ENCODE measurements at regions not wholly inside any gene's neighbourhood (a gene's known extent, or its start where the extent isn't known, plus 50 kb on each side); places are given as distances from the start of the nearest gene placed in this dataset.

DNA sequence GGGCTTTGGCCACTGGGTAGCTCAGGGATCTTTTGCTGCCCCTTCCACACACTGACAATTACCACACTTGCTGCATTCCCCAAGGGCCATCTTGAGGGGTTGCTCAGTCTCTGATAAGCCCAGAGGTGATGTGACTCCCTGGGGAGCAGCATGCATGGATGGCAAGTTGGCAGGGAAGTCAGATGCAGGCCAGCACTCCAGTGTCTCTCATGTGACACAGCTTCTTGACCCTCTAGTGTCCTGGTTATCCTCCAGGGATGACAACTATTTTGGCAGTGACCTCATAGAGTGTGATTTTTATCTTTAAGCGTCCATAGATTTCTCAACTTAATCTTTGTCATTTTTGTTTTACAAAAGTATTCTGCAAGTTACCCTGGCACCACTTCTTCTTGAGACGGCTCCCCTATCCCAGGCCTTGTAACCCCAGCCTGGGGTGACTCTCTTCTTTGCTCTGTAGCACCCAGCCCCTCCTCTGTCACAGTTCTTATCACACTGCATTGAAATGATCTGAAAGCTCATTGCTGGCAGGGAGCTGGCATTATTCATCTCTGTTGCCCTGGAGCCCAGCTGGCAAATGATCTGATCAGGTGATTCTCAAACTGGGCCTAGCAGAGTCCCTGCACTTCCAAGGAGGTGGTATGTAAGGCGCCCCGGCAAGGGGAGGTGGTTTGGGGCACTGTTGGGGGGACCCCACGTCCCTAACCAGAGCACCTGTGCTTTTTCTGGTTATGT is 72.6 kb downstream of the TENT5C start:
- no peak for DNase-seq

DNA sequence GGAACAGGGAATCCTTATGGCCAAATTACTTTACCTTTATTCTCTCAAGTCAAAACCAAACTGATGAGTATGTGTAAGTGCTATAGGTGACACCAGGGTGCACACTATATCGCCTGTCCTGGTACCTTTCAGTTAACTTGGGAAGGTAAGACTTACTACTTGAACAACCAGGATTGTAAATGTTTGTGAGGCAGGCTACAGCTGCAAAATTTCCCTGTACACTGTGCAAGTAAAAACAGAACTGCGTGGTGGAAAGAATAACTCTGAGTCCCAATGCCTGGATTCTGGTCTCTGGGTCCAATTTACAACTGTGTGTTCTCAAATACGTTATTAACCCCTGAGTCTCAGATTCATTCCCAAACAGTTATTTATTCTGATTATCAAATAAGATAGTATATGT is 73.5 kb downstream of the TENT5C start:
- no peak for DNase-seq

DNA sequence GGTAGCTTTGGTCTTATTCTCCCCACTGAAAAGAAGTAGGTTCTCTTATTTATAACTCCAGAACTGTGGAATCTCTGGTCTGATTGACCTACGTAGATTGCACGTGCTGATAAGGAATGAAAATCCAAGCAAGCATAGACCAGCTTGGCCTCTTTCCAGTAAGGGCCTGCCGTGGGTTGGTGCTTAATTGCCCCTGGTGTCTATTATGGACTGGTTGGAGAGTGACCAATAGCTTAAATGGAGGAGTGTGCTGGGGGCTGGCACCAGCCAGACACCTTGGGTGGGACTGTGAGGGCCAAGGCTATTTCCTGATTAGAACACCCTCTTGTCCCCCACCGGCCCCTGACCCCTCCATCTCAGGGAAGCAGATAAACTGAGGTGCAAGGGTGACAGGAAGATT is 74.0 kb downstream of the TENT5C start:
- DNase-seq, result no peak

DNA sequence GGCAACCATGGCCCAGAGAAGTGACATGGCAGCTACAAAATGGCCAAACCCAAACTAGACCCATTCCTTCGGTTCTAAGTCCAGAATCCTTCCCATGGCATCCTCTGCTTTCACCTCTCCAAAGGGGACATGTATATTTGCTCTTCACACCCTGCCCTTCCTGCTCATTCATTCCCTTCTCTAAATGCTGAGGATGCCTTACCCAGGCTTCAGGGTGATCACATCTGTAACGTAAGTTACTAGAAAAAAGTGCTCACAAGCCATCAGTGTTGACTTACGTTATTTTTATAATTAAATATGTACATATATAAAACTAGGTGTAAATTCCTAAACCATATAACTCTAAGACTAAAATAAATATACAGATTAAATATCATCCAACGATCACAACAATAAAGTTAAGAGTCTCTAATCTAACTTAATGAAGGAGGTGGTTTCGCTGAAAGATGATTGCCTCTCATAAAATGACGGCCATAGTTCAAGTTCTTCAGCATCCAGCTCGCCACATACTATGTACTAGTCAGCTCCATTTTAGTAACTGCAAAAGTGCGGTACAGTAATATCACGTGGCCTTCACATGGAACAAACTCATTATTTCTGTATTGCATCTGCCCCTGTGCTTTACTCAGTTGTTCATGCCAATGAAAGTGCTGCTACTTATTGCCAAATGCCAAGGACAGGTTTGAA is 74.6 kb downstream of the TENT5C start:
- no peak for DNase-seq

DNA sequence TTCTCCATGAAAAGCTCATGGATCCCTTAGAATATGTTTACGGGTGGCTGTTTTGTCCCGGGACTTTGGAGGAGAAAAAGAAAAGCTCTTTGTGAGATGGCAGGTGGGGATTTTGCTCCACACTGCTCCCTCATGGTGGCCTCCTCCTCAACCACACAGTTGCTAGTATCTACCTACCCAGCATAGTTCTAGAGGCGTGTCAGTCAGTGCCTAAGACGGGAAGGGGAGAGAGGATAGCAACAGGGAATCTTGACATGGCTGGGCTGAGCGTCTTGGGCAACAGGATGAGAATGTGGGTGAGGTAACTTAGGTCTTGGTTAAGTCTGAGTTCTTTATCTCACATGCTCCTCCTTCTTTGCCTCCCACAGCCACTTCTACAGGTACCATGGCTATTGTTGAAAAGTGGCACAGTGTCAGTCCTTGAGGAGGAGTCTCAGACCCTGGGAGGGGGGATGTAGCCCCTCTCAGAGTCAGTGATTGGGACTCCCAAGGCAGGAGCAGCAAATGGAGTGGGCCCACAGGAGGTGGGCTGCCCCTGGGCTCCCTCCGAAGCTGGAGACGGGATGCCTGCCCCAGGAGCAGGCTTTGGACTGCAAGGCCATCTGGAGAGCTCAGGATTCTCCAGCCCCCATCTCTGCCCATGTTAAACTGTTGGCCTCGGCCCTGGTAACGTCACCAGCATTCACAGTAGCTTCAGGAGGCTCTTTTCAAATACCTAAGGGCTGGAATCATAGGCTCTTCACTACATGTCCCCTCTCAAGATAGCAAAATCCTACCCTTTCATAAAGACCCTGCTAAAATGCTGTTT is 75.4 kb downstream of the TENT5C start:
- no peak for DNase-seq

DNA sequence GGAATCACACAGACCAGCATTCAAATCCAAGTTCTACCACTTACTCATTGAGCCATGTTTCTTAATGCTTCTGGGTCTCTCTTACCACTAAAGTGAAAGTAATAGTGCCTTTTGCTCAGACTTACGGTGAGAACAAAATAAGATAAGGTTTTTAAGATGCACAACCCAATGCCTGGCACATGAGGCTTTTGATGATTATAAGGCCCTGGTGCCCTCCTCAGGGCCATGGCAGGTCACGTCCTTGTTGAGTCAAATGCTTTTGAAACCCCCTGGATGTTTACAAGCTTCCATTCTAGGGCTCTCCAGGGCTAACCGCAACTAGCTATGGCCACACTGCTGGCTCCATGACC is 76.0 kb downstream of the TENT5C start:
- no peak for DNase-seq

DNA sequence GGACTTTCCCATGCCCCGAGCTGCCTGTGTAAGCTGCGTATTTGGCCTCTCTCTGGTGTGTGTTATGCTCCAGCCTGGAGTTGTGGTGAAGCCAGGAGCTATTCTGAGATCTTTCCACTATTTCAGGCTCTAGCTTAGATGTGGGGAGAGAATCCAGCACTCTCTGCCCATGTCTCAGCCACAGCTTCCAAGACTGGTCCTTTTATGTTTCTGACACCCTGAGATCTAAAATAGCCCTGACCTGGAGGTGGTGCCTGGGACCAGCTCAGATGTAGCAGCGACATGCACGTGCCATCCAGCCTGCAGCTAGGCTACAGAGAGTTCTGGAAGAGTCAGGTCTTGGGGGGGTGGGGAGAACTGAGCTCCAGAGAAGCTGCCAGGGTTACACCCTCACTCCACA is 76.5 kb downstream of the TENT5C start:
- no peak for DNase-seq

DNA sequence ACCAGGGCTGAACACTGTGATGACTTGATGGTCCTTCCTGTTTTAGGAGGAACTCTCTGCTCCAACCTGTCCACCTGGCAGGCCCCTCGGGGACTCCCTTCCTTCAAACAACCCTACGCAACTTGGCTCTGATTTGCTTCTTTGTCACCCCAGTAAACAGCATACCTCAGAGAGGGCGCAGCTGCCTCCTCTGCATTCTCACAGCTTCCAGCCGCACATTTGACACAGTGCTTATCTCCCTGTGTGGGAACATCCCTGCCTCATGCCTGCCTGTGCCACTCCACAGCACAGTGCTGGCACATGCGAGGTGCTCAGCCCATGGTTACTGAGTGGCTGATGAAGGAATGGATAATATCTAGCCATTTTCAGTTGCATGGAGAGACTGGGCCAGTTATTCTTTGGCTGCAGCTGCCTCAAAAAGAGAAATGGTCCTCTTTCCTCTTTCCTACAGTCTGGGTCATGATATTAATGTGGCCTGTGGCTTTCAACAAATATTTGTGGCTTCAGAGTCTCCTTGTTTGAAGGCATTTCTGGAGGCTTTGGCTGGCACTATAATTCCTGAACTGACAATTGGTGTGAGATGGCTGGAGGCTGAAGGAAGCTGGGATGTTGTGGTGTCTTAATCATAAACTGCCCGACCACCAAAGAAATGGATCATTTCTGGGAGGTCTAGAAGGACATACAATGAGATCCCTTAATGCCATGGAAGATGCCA is 77.9 kb downstream of the TENT5C start:
- no peak for DNase-seq

DNA sequence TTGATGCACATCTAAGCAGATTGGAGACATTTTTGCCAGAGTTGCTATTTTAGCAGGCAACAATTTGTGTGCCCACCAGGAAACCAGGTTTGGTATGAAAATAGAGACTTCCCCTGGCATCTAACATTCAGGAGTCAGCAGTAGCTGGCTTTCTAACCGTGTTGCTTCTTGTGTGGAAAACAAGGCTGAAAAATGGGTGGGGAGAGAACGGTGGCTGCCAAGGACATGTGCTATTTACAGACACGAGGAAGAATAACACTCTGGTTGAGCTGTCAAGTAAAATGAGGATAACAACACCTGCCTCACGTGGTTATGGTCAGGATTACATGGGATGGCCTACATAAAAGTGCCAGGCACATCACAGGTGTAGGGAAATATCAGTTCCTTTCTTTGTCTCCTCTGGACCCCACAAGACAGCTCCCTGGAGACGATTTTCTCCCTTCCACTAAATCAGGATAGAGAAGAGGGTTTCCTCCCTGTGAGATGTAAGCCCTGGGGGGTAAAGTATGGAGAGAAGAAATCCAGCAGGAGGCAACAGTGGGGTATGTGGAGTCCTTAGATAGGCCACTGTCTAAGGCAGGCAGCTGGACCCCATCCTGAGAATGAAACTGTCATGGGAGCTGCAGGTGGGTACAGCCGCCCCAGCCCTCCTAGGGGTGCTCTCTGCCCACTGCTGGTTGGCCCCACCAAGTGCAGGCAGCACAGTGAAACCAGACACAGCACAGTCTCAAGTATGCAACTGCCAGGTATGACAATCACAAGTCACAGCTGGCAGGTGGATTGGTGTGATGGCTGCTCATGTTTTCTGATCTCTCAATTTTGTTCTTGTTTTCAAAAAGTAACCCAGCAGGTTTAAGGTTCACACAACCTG is 80.3 kb downstream of the TENT5C start:
- DNase-seq, result no peak

DNA sequence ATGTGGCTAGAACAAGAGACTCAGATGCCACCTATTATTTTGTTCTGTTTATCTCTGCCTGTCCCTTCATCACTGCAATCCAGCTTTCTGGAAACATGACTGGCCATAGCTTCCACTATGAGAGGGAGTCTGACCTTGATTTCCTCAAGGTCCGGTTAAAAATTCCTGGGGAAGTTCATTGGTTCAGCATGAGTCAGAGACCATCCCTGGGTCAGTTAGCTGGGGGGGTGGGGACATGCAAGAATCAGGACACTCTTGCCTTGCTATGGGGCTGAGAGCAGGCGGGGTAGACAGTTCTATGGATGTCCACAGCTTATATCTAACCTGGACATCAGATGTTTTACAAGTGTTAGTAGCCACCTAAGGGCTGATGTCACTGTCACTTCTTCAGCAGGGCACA is 81.1 kb downstream of the TENT5C start:
- no peak for DNase-seq

DNA sequence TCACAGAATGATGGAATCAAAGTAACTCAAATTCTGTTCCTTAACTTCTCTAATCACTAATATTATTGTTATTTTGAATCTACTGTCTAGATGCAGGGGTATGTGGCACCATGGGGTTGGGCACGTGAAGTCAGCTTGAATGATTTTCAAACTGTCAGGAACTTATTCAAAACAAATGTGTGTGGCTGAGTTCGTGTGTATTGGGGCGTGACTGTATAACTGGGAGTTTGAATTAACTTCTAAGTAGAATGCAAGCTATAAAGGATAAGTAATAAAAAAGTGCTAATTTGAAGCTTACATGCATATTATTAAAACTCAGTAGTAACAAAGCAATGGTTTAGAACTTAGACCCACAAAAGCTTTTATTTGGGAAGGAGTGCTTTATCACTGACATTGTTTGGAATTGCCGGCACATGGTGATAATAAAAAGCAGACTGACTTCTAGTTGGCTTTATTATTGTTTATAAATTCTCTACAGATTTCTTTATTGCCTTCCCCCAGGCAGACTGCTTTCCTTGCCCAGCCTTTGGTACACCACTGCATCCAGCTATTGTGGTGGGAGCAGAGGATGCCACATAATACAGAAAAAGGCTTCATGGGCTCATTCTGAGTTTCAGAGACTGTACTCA is 84.3 kb downstream of the TENT5C start:
- DNase-seq, result no peak

DNA sequence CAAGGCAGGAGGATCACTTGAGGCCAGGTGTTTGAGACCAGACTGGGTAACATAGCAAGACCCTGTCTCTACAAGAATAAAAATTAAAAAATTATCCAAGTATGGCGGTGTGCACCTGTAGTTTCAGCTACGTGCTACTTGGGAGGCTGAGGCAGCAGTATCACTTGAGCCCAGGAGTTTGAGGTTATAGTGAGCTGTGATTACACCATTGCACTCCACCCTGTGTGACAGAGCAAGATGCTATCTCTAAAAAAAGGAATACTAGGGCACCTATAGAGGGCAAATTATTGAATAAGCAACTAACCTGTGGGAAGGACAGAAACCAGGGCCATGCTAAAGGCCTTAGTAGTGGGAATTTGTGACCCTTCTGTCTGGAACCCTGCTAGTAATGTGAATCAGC is 86.1 kb downstream of the TENT5C start:
- no peak for DNase-seq

DNA sequence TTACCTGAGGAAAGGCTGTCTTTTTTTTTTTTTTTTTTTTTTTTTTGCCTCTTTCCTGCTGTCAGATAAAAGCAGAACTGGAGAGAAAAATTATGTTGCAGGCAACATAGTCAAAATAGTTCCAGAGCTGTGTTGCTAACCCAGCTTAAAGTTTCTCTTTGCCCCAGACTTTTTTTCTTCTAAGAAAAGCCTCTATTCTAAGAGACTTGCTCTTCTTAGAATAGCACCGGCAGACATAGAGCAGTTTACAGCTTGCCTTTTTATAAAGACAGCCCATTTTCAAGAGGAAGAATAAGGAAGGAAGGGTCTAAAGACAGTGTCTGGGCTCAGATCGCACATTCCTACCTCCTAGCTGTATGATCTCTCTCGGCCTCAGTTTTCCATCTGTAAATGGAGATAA is 88.7 kb downstream of the TENT5C start:
- no peak for DNase-seq

DNA sequence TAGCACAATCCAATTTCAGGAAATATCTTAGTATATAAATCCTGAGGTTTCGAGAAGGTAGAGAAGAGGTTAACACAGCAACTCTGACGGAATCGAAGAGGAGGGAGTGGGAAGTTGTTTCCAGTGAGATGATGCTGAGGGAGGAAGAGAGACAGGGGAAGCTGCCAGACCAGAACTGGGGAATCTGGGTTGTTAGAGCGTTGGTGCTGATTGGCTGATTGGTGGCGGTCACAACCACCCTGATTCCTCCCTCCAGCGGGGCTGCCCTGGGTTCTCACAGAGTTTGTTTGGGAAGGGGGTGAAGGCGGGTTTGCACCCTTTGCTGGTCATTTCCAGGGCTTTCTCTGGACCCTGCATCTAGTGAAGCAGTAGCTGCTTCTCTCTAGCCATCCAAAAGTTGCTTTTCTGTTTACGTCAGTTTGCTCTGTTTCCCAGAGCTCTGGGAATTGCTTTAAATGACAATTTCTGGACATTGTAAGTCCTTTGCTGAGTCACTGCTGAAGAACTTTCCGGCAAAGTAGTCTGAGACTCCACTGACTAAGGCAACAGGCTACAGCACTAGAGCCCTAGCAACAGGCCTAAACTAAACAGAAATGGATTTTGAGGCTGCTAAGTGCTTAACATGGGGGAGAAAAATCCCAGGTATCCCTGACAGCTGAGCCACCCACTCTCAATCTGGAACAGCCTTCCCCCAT is 90.1 kb downstream of the TENT5C start:
- no peak for DNase-seq

DNA sequence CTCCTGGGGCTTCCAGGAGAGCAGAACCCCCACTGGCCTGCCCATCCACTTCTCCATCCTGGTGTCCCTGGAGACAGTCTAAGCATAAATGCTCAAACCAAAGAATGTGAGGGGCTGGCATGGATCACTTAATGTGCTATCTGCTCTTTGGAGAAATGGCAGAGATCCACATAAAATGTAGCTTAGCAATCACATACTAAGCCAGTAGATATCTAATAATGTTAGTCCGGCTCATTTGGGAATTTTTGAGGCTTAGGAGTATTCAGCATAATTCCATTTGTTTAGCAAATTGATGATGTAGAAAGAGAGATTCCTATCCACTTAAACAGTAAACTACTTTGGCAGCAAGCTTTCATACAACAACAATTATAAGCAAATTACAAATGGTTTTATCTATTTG is 90.7 kb downstream of the TENT5C start:
- no peak for DNase-seq

DNA sequence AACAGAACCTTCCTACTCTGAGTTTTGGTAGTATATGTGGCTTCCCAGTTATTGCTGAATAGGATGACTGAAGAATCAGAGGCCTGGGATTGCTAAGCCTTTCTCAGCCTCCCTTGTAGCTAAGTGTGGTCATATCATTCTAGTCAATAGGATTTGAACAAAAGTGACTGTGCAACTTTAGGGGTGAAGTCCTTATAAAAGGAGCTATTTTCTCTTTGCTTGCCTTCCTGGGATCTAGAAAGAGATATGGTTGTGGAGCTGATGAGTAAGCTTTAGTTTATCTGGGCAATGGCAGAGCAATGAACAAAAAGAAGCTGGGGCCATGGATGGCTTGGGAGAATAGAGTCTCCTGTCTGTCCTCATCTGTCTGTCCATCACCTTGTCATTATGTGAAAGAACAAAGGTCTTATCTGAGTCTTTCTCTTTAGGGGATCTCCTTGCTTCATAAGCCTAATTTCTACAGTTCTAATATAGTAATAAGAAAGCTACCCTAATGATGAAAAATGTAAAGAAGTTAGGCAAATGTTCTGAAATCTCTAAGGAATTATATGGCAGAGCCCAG is 91.5 kb downstream of the TENT5C start:
- DNase-seq, result no peak

DNA sequence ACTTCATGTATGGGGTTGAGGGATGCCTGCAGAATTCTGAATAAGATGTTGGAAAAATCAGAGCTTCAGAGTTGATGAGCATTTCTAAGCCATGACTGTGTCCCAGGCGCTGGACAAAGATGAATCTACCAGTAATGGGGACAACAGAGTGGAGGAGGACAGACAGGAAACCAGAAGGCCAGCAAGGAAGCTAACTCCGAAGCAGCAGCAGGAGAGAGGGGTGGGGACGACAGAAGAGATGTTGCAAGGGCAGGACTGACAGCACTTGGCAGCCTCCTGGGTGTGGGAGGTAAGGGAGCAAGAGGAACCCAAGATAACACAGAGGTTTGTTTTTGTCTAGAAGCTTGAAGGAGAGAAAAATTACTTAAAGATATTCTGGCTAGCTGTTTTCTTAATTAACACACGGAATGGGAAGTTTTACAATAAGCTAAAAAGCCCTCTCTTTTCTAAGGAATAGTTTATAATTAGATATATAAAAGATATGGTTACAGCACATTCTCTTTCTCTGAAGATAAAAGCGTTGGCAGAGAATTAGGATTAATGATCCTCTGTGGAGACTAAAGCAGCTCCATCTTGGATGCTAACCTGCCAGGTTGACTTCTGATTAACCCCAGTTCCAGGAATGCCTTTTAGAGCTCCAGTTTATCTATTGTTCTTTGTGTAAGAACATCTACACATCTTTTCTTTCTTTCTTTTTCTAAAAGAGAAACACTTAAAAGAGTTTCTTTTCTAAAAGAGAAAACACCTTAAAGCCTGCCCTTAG is 92.7 kb downstream of the TENT5C start:
- no peak for DNase-seq

DNA sequence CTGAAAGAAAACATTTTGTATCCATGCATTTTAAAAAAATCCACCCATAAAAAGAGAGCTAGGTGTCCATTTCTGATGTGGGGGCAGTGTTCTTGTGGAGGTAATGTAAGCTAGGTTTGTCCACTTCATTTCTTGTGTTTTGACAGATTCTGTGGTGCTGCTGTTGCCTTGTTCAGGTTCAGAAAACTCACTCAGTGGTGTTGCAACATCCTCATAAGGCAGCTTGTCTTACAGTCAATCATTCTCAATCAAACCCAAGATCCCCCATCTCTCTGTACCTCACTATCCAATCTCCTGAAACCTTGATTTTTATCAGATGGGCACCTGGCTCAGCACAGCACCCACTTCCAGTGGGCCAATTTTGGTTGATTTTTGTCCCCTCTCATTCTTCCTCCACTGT is 94.1 kb downstream of the TENT5C start:
- DNase-seq, result no peak

DNA sequence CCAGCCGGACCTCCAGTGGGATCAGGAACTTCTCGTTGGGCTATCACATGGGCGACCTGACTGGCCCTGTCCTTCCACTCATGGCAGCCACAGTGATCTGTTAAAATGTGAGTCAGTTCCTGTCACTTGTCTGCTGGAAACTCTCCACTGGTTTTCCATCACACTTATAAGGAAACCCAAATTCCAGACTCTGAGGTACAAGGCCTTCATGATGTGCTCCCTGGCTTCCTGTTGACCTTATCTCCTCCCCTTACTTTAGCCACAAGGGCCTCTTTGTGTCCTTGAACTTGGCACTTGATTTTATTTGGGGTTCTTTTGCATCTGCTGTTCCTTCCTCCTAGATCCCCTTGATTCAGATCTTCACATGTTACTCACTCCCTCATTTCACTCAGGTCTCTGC is 96.8 kb downstream of the TENT5C start:
- no peak for DNase-seq

DNA sequence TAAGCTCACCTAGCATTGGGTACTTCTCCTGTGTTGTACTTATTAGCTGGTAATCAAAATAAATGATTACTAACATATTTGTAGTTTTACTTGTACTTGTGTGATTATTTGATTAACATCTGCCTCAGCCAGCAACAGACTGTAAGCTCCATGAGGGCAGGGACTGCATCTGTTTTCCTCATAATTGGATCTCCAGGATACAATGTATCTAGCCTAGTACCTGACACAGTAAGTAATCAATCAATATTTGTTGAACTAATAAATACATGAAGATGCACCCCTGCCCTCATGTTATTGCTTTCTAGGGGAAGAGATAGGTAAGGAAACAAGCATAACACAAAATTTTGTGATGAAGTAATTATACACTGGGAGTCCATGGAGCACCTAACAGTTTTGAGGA is 101.5 kb downstream of the TENT5C start:
- no peak for DNase-seq

Measured in stimulated activated CD8-positive, alpha-beta memory T cell treated with anti-CD3 and anti-CD28 coated beads, Interleukin-4, amount 100 ng/mL, for 48 hours (primary cell).